ENCODE measurements at regions not wholly inside any gene's neighbourhood (a gene's known extent, or its start where the extent isn't known, plus 50 kb on each side); places are given as distances from the start of the nearest gene placed in this dataset.

DNA sequence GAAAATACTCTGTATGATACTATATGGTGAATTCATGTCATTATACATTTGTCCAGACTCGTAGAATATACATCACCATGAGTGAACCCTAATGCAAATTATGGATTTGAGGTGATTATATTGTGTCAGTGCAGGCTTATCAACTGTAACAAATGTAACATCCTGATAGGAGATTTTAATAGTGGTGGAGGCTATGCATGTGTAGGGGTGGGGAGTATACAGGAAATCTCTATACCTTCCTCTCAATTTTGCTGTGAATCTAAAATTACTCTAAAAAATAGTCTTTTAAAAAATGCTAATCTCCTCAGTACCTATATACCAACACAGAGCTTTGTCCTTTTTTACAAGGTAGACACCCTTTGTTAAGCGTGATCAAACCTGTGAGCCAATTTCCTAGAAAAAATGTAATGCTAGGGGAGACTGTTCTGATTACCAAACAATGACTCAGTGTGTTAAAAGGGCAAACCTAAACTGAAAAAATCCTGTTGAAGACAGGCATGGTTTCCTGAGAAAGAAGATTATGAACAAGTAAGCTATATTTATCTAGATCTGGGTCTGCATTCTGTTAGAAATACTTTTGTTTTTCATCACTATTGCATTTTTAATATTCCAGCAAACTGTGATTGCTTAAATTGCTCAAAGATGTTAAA is 170.9 kb downstream of the DUSP6 start:
- WGBS, 2 experiments (ENCODE audit: insufficient coverage in 1 of 2, insufficient read length in 1 of 2), result 98% methylated on average over 2 of the region's 2 CpGs; no CpG with 5 or more reads in 1 of the 2 experiments
- no peak overlapping the region for H3K27ac Mint-ChIP-seq
- H3K9me3 Mint-ChIP-seq, result no peaks in the 10 kb centered on the region

GRCh38 chr12:89180496-89180895 is 171.8 kb downstream of the DUSP6 start:
- H3K27me3 ChIP-seq (ENCODE audit: control insufficient read depth, insufficient read depth, low read length, poor library complexity, severe bottlenecking), result no peaks in the 10 kb centered on the region
- H3K9me3 Mint-ChIP-seq, result no peaks in the 10 kb centered on the region
- H3K9me3 ChIP-seq (ENCODE audit: control insufficient read depth, low read length), result no peaks in the 10 kb centered on the region
- H3K27me3 Mint-ChIP-seq (ENCODE audit: insufficient read depth), result no peaks in the 10 kb centered on the region
- no peak overlapping the region for H3K4me3 Mint-ChIP-seq
- no peak overlapping the region for H3K9ac ChIP-seq (ENCODE audit: extremely low read depth, low read length, poor library complexity, severe bottlenecking)
- H3K4me1 ChIP-seq (ENCODE audit: control insufficient read depth, insufficient read depth, low read length), result no peaks in the 10 kb centered on the region
- H3K36me3 Mint-ChIP-seq (ENCODE audit: low read depth), result no peaks in the 10 kb centered on the region
- no peak overlapping the region for H3K27ac ChIP-seq (ENCODE audit: low read depth, low read length)
- H3K27ac Mint-ChIP-seq, result no peak overlapping the region
- no peak overlapping the region for H3K4me3 ChIP-seq (ENCODE audit: low read length)
- peaks cover 12% of the 10 kb centered on the region for H3K4me1 Mint-ChIP-seq
- 100% methylated on average over 1 to 2 of the region's 2 CpGs for WGBS, 2 experiments (ENCODE audit: insufficient coverage in 1 of 2, insufficient read length in 1 of 2)
- H3K36me3 ChIP-seq (ENCODE audit: control insufficient read depth, insufficient read depth, low read length), result no peaks in the 10 kb centered on the region
- TF ChIP-seq, protein P1, sequence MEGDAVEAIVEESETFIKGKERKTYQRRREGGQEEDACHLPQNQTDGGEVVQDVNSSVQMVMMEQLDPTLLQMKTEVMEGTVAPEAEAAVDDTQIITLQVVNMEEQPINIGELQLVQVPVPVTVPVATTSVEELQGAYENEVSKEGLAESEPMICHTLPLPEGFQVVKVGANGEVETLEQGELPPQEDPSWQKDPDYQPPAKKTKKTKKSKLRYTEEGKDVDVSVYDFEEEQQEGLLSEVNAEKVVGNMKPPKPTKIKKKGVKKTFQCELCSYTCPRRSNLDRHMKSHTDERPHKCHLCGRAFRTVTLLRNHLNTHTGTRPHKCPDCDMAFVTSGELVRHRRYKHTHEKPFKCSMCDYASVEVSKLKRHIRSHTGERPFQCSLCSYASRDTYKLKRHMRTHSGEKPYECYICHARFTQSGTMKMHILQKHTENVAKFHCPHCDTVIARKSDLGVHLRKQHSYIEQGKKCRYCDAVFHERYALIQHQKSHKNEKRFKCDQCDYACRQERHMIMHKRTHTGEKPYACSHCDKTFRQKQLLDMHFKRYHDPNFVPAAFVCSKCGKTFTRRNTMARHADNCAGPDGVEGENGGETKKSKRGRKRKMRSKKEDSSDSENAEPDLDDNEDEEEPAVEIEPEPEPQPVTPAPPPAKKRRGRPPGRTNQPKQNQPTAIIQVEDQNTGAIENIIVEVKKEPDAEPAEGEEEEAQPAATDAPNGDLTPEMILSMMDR (conservative IDR thresholded peaks at IDR 0.05), result no peak
- no peak for DNase-seq

More for the DNA sequence above, 170.9 kb downstream of the DUSP6 start:
- H3K36me3 ChIP-seq (ENCODE audit: control insufficient read depth, insufficient read depth, low read length), result no peaks in the 10 kb centered on the region
- H3K4me3 Mint-ChIP-seq, result no peak overlapping the region
- no peaks in the 10 kb centered on the region for H3K36me3 Mint-ChIP-seq (ENCODE audit: low read depth)
- H3K9me3 ChIP-seq (ENCODE audit: control insufficient read depth, low read length), result no peaks in the 10 kb centered on the region
- TF ChIP-seq, protein P1 (conservative IDR thresholded peaks at IDR 0.05), result no peak
- H3K4me3 ChIP-seq (ENCODE audit: low read length), result no peak overlapping the region
- H3K4me1 ChIP-seq (ENCODE audit: control insufficient read depth, insufficient read depth, low read length), result no peaks in the 10 kb centered on the region
- no peaks in the 10 kb centered on the region for H3K27me3 Mint-ChIP-seq (ENCODE audit: insufficient read depth)
- H3K4me1 Mint-ChIP-seq, result peaks cover 13% of the 10 kb centered on the region
- no peak for DNase-seq
- no peak overlapping the region for H3K27ac ChIP-seq (ENCODE audit: low read depth, low read length)
- H3K27me3 ChIP-seq (ENCODE audit: control insufficient read depth, insufficient read depth, low read length, poor library complexity, severe bottlenecking), result no peaks in the 10 kb centered on the region
- H3K9ac ChIP-seq (ENCODE audit: extremely low read depth, low read length, poor library complexity, severe bottlenecking), result no peak overlapping the region

GRCh38 chr12:89179983-89180382 is 172.3 kb downstream of the DUSP6 start:
- Mint-ChIP-seq H3K9me3 (no peaks in the 10 kb centered on the region), H3K4me1 (peaks cover 12% of the 10 kb centered on the region), H3K27ac (no peak overlapping the region), H3K27me3 (ENCODE audit: insufficient read depth) (no peaks in the 10 kb centered on the region), H3K4me3 (no peak overlapping the region), H3K36me3 (ENCODE audit: low read depth) (no peaks in the 10 kb centered on the region)
- TF ChIP-seq, protein P1 (conservative IDR thresholded peaks at IDR 0.05), result no peak
- H3K36me3 ChIP-seq (ENCODE audit: control insufficient read depth, insufficient read depth, low read length), result no peaks in the 10 kb centered on the region
- DNase-seq, result no peak
- no peaks in the 10 kb centered on the region for H3K4me1 ChIP-seq (ENCODE audit: control insufficient read depth, insufficient read depth, low read length)
- no peak overlapping the region for H3K9ac ChIP-seq (ENCODE audit: extremely low read depth, low read length, poor library complexity, severe bottlenecking)
- no peak overlapping the region for H3K27ac ChIP-seq (ENCODE audit: low read depth, low read length)
- no peaks in the 10 kb centered on the region for H3K27me3 ChIP-seq (ENCODE audit: control insufficient read depth, insufficient read depth, low read length, poor library complexity, severe bottlenecking)
- 85 to 100% methylated on average over 1 of the region's 1 CpG for WGBS, 2 experiments (ENCODE audit: insufficient coverage in 1 of 2, insufficient read length in 1 of 2)
- no peak overlapping the region for H3K4me3 ChIP-seq (ENCODE audit: low read length)
- no peaks in the 10 kb centered on the region for H3K9me3 ChIP-seq (ENCODE audit: control insufficient read depth, low read length)
